Thyroid gland (tissue), 4 donors: ENCODE measurements at regions not wholly inside any gene's neighbourhood (a gene's known extent, or its start where the extent isn't known, plus 50 kb on each side); places are given as distances from the start of the nearest gene placed in this dataset.
"Not testable (repeated sequence)": the region's sequence is repeated elsewhere in the genome, so short reads cannot be mapped to it uniquely, and the experiment has no call there.

ENCODE experiments used
- POLR2A ChIP-seq, 2 donors: fragments of 450-650 bp; IDR thresholded peaks; one replicate each; pipeline ENCODE4 v1.6.1; 2017; ENCODE audit warnings: antibody characterized with exemption in 2 of 2, mild to moderate bottlenecking in 2 of 2, moderate library complexity in 1 of 2
- TF ChIP-seq, protein P1 (sequence below), 6 experiments: fragments of 200-600 bp in 3 of 6; fragments of 450-650 bp in 3 of 6; sonication (generic) in 3 of 6; IDR thresholded peaks; one replicate each; pipeline ENCODE4 v1.5.1; 2016 to 2019; ENCODE audit warnings: antibody characterized with exemption in 6 of 6, mild to moderate bottlenecking in 2 of 6, inconsistent platforms in 1 of 6, moderate library complexity in 1 of 6

DNA sequence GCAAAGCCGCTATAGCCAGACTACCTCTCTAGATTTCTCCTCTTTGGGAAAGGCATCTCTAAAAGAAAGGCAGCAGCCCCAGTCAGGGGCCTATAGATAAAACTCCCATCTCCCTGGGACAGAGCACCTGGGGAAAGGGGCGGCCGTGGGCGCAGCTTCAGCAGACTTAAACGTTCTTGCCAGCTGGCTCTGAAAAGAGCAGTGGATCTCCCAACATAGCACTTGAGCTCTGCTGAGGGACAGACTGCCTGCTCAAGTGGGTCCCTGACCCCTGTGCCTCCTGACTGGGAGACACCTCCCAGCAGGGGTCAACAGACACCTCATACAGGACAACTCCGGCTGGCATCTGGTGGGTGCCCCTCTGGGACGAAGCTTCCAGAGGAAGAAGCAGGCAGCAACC is 276.5 kb downstream of the CD109 start:
- TF ChIP-seq, protein P1, sequence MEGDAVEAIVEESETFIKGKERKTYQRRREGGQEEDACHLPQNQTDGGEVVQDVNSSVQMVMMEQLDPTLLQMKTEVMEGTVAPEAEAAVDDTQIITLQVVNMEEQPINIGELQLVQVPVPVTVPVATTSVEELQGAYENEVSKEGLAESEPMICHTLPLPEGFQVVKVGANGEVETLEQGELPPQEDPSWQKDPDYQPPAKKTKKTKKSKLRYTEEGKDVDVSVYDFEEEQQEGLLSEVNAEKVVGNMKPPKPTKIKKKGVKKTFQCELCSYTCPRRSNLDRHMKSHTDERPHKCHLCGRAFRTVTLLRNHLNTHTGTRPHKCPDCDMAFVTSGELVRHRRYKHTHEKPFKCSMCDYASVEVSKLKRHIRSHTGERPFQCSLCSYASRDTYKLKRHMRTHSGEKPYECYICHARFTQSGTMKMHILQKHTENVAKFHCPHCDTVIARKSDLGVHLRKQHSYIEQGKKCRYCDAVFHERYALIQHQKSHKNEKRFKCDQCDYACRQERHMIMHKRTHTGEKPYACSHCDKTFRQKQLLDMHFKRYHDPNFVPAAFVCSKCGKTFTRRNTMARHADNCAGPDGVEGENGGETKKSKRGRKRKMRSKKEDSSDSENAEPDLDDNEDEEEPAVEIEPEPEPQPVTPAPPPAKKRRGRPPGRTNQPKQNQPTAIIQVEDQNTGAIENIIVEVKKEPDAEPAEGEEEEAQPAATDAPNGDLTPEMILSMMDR (IDR thresholded peaks at IDR 0.05): not testable (repeated sequence)
- not testable (repeated sequence) for TF ChIP-seq POLR2A (IDR thresholded peaks at IDR 0.05)
